AG04449 (cell line): ENCODE measurements at regions not wholly inside any gene's neighbourhood (a gene's known extent, or its start where the extent isn't known, plus 50 kb on each side); places are given as distances from the start of the nearest gene placed in this dataset.
"Not testable (repeated sequence)": the region's sequence is repeated elsewhere in the genome, so short reads cannot be mapped to it uniquely, and the experiment has no call there.

ENCODE experiments used
- CTCF ChIA-PET: fragments of 350-600 bp; formaldehyde crosslinking; extraction: SDS; loops from one replicate; lab custom pipeline; 2021; ENCODE audit warnings: antibody characterized with exemption; lab: Yijun Ruan, JAX
- POLR2A ChIA-PET: fragments of 400-600, 350-600 bp; formaldehyde crosslinking; extraction: SDS; loops from one replicate; lab custom pipeline; 2020; ENCODE audit warnings: antibody characterized with exemption, inconsistent platforms; lab: Yijun Ruan, JAX
- DNase-seq: peaks from one replicate; pipeline ENCODE4 v3.0.0-alpha.2; 2010; ENCODE audit warnings: low read depth, low spot score
- H3K4me3 ChIP-seq: 2 replicates; pipeline ENCODE4 v1.5.1; 2011; ENCODE audit warnings: low read depth, mild to moderate bottlenecking, control low read depth, low read length
- CTCF ChIP-seq: IDR thresholded peaks from one replicate; pipeline ENCODE4 v1.5.1; 2011; ENCODE audit warnings: mild to moderate bottlenecking, moderate library complexity, low read length, control low read depth, inconsistent platforms; ENCODE audit not compliant: insufficient read depth; ENCODE audit errors: missing control alignments

- ChIA-PET POLR2A (no interaction called here), CTCF (interaction anchor here (1.2 to 2.8 kb wide), 4 partner anchors 32 to 559 kb away, joined by 3 to 15 read pairs (median 4); no protein-coding TSS in a partner anchor)
- H3K4me3 ChIP-seq = no peak overlapping the region
- no peak for DNase-seq
- no peak for TF ChIP-seq CTCF
Observed at GRCh38 chr5:102581011-102581410, 82.2 kb upstream of the SLCO6A1 start.

GRCh38 chr5:102582696-102583095 lies 83.9 kb upstream of the SLCO6A1 start:
- no peak for DNase-seq
- no peak for TF ChIP-seq CTCF
- ChIA-PET POLR2A (no interaction called here), CTCF (interaction anchor here (0.6 to 2.1 kb wide), 8 partner anchors 10 to 893 kb away, joined by 3 to 15 read pairs (median 4); no protein-coding TSS in a partner anchor)
- H3K4me3 ChIP-seq = no peak overlapping the region

- POLR2A ChIA-PET = no interaction called here
- CTCF ChIA-PET = interaction anchor here (0.6 to 3.8 kb wide), 14 partner anchors 9 to 892 kb away, joined by 3 to 47 read pairs (median 4); no protein-coding TSS in a partner anchor
- no peak for DNase-seq
- no peak overlapping the region for H3K4me3 ChIP-seq
- TF ChIP-seq CTCF = no peak
Observed at GRCh38 chr5:102583276-102584124, 84.7 kb upstream of the SLCO6A1 start.

GRCh38 chr5:102589661-102590060 lies 90.9 kb upstream of the SLCO6A1 start:
- no peak for DNase-seq
- ChIA-PET CTCF (interaction anchor here (1.0 kb wide), 1 partner anchor 452 kb away, joined by 3 read pairs; no protein-coding TSS in a partner anchor), POLR2A (no interaction called here)
- no peak overlapping the region for H3K4me3 ChIP-seq
- TF ChIP-seq CTCF = no peak

GRCh38 chr5:102590467-102590866 lies 91.7 kb upstream of the SLCO6A1 start:
- CTCF ChIA-PET = no interaction called here
- DNase-seq = no peak
- no peak overlapping the region for H3K4me3 ChIP-seq
- TF ChIP-seq CTCF = no peak
- POLR2A ChIA-PET = no interaction called here

GRCh38 chr5:102591650-102592049 lies 92.8 kb upstream of the SLCO6A1 start:
- CTCF ChIA-PET = no interaction called here
- no peak overlapping the region for H3K4me3 ChIP-seq
- POLR2A ChIA-PET = no interaction called here

GRCh38 chr5:102592586-102592985 lies 93.8 kb upstream of the SLCO6A1 start:
- CTCF ChIA-PET = interaction anchor here (1.2 kb wide), 1 partner anchor 9 kb away, joined by 4 read pairs; no protein-coding TSS in a partner anchor
- POLR2A ChIA-PET, H3K4me3 ChIP-seq, DNase-seq: not testable (repeated sequence)

More at GRCh38 chr5:102591650-102592049, 92.8 kb upstream of the SLCO6A1 start:
- DNase-seq = no peak
- TF ChIP-seq CTCF = no peak
